Fibroblast of the aortic adventitia (primary cell): ENCODE measurements at regions not wholly inside any gene's neighbourhood (a gene's known extent, or its start where the extent isn't known, plus 50 kb on each side); places are given as distances from the start of the nearest gene placed in this dataset.

Experiments used
- DNase-seq: peaks from one replicate; pipeline ENCODE4 v3.0.0-alpha.2; 2010; ENCODE audit warnings: low read depth
- H3K4me3 ChIP-seq: 2 replicates; pipeline ENCODE4 v1.5.1; 2011; ENCODE audit warnings: low read depth, mild to moderate bottlenecking, control low read depth, low read length, moderate library complexity
- CTCF ChIP-seq: IDR thresholded peaks from 2 replicates; pipeline ENCODE4 v1.5.1; 2011; ENCODE audit warnings: mild to moderate bottlenecking, low read length, control low read depth, inconsistent platforms; ENCODE audit not compliant: insufficient read depth

GRCh38 chr12:58309806-58310205, 368.4 kb downstream of the ATP23 start:
- no peak overlapping the region for H3K4me3 ChIP-seq
- DNase-seq, result no peak
- TF ChIP-seq CTCF, result no peak

- peak; percentile 61 for DNase-seq
- peak; percentile 11 for TF ChIP-seq CTCF
- no peak overlapping the region for H3K4me3 ChIP-seq
Observed at GRCh38 chr12:58310368-58310767, 369.0 kb downstream of the ATP23 start.

GRCh38 chr12:58310809-58311622, 369.6 kb downstream of the ATP23 start:
- no peak for TF ChIP-seq CTCF
- H3K4me3 ChIP-seq, result no peak overlapping the region
- DNase-seq, result peak; percentile 99

GRCh38 chr12:58313091-58313855, 371.9 kb downstream of the ATP23 start:
- no peak for TF ChIP-seq CTCF
- no peak overlapping the region for H3K4me3 ChIP-seq
- peak; percentile 58 for DNase-seq

- peak; percentile 28 for DNase-seq
- H3K4me3 ChIP-seq, result no peak overlapping the region
- no peak for TF ChIP-seq CTCF
Observed at GRCh38 chr12:58314610-58315009, 373.2 kb downstream of the ATP23 start.

GRCh38 chr12:58316926-58317325, 375.6 kb downstream of the ATP23 start:
- H3K4me3 ChIP-seq, result no peak overlapping the region
- no peak for TF ChIP-seq CTCF
- DNase-seq, result no peak
